Occipital lobe (tissue), 1 donor: ENCODE measurements at regions not wholly inside any gene's neighbourhood (a gene's known extent, or its start where the extent isn't known, plus 50 kb on each side); places are given as distances from the start of the nearest gene placed in this dataset.

Source experiments
- DNase-seq: peaks from one replicate; lab custom pipeline; 2025; lab: John Stamatoyannopoulos, UW

- DNase-seq, result no peak
Measured at GRCh38 chr11:20311444-20311843, 52.1 kb upstream of the HTATIP2 start.

DNA sequence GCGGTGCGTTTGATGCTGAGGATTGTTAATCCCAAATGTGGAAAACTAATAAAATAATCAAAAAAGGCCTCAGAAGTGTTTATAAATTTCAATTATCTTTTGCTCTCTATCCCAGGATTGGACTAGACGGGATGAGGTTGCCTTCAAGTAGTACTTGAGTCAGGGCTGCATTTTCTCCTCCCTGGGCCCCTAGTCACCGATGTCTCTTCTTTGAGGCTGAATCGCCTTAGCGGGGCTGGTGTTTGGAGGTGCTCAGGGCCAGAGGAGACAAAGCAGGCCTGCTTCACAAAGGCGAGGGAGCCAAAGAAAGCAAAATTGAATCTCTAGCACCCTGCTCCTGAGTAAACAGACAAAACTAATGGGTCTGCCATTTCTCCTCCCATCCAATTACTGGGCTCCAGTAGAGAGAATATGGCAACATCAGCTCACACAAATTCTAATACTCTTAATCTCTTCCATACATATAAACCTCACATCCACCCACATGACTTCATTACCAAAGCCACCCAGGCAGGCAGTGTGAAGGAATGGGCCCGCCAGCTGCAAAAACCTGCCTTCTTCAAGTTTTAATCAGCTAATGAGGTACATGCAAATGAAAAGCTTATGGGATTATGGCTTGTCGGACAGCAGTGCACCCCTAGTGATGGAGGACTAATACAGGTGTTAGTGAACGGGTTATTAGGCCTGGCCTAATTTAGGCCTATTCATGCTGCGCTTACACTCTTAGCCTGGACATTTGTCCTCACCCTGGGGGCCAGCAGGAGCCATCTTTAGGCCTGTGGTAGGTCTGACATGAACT, 52.7 kb upstream of the HTATIP2 start:
- no peak for DNase-seq

- peak; percentile 45 for DNase-seq
Measured at GRCh38 chr11:20310137-20310536, 53.4 kb upstream of the HTATIP2 start.

DNA sequence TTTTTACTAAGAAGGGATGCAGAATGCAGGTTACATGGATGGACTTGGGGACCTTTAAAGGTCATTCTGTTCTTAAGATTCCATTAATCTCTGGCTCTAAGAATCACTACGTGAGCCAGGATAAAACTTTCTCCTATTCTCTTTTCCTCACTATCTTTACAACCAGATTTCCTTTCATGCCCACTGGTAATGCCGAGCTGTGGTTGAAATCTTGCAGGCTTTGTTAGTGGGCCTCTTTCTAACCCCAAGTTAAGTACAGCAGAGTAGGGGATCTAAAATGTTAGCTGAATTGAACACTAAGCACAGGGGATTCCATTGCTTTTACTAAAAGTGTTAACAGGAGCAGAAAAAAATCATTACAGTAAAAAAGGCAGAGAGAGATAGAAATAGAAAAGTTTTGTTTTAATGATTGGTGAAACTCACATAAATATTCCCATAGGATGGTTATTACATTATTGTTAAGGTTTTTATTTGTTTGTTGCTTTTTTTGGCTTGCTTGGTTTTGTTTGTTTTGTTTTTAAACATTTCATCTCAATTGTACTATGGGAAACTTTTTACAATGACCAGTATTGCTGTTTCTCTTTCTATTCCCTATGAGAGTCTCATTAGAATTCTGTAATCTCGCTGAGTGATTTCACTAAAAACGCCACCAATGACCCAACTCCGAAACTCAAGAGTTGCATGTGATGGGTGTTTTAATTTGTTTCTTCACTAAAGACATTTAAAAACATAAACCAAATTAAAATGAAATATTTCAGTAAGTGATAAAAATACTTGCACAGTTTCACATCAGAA, 54.1 kb upstream of the HTATIP2 start:
- no peak for DNase-seq

GRCh38 chr11:20308601-20309000, 54.9 kb upstream of the HTATIP2 start:
- DNase-seq, result no peak

GRCh38 chr11:20303391-20303965, 60.0 kb upstream of the HTATIP2 start:
- no peak for DNase-seq

- no peak for DNase-seq
Measured at GRCh38 chr11:20293992-20294391, 69.5 kb upstream of the HTATIP2 start.

DNA sequence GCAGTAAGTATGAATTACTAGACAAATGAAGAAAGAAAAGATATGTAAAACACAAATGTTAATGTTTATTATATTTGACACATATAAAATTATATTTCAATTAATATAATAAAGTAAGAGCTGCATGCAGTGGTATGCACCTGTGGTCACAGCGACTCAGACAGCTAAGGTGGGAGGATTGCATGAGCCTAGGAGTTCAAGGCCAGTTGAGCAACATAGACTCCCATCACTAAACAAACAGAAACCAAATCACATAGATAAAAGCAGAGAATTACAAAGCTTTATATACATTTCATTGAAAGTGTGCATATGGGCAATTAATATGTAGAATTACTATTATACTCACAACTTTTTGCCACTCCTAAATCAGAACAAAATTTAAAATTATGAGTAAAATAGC, 70.0 kb upstream of the HTATIP2 start:
- no peak for DNase-seq

- no peak for DNase-seq
Measured at GRCh38 chr11:20289732-20290131, 73.8 kb upstream of the HTATIP2 start.

GRCh38 chr11:20283475-20283874, 80.0 kb upstream of the HTATIP2 start:
- DNase-seq, result no peak

DNA sequence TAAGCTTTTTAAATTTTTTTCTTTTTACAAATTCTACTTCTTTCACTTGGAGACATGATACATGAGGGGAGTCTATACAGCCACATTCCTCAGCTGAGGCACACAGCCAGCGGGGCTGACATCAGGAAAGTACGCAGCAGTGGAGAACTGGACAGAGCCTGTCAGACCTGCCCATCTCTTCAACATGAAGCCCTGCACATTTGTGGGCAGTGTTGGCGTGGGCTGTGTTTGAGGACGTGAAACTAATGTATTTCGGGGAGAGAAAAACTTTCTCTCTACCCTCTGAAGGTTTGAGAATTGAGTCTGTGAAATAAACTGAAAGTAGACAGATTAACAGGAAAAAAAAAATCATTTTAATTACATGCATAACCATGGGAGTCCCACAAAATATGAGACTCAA, 84.8 kb upstream of the HTATIP2 start:
- DNase-seq, result no peak

DNA sequence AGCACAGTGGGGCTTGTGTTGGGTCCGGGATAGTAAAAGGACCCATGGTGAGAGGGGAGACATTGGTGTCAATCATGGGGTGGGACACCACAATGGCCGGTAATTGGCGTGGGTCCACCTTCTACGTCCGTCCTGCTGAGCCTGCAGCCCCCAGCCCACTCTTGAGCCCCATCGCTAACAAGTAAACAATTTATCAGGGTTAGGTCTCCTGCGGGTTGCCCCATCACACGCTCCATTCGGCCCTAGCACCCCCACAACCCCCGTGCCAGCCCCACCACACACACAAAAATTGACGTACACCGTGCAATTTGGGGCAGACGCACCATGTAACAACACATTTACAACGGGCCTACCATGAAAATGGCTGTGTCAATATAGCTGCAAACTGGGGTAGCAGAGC, 86.5 kb upstream of the HTATIP2 start:
- no peak for DNase-seq

DNA sequence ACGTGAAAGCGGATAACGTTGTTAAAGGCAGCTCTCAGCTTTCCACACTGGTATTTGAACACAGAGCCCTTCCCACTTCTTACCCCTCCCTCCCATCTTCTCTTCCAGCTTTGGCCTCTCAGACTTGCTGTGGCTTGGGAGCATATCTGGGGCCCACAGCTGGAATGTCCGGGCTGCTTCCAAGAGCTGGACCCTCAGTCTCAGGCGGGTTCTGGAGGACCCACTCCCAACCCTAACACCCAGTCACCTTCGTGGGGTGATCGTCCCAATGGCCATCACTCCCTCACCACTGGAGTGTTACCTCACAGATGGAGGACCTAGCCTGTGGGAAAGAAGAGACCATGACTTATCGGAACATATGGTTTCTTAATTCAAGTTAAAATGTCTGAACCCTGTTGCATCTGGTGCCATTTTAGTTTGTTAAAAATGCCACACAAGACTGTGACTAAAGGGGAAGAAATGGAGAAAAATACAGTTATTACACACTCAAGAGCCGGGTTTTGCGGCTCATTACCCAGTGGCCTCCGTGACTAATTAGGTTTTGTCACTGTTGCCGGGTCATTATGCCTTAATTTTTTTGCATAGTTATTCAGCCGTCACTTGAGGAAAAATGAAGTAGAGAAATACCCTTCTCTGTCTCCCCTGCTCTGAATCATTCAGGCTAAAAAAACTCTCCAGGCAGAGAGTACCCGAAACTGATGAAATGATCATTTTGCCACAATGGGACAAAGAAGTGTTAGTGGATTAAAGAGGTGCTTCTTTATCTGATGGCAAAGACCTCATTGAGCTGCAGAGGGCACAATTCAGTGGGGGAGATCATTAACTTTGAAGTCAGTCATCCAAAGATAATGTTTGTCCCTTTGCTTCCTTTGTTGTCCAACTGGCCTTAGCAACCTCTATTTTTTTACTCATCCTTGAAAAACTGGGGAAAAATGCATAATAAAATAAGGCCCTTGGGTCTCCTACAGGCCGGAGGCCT, 87.2 kb upstream of the HTATIP2 start:
- DNase-seq, result no peak

GRCh38 chr11:20274031-20274430, 89.5 kb upstream of the HTATIP2 start:
- no peak for DNase-seq

GRCh38 chr11:20261526-20261925, 101.3 kb upstream of the DBX1 start:
- no peak for DNase-seq

- DNase-seq, result no peak
Measured at GRCh38 chr11:20260307-20260706, 100.0 kb upstream of the DBX1 start.

DNA sequence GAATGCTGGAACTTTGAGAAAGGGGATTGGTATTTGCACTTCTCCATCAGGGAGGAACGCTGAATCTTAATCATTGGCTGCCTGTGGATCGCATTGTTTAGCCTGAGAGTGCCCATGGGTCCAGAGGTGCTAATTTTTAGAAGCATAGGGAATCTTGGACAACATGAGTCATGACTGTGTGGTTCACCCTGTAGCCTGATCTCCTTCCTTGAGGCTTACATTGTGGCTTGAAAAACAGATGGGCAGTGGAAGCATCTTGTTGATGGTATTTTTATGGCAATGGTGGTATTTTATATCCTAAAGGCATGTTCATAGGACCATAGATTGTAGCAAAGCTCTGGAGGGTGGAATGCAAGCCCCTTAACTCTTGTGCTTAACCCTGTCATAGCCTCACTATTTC, 99.2 kb upstream of the DBX1 start:
- no peak for DNase-seq

DNA sequence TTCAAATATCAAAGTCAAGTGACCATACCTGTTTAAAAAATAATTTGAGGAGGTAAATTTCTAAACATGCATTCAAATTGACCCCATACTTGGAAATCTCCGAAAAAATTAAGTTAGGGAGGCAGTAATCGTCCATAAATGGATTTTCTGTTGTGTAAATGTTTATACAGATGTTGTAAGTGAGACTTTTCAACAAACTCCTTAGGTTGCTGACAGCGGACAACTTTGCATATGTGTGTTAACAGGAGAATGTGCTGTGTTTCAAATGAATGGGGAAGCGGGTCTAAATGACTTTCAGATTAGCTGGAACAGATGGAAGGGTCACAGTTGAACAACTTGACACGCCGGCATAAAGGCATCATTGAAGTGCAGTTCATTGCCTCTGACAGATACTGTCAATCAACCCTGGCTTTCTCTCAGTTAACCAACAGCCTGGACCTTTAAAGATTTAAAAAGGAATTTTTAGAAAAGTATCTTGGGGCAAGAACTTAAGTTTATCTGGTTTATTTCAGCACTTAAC, 98.2 kb upstream of the DBX1 start:
- DNase-seq, result no peak

- DNase-seq, result no peak
Measured at GRCh38 chr11:20256925-20257324, 96.7 kb upstream of the DBX1 start.

DNA sequence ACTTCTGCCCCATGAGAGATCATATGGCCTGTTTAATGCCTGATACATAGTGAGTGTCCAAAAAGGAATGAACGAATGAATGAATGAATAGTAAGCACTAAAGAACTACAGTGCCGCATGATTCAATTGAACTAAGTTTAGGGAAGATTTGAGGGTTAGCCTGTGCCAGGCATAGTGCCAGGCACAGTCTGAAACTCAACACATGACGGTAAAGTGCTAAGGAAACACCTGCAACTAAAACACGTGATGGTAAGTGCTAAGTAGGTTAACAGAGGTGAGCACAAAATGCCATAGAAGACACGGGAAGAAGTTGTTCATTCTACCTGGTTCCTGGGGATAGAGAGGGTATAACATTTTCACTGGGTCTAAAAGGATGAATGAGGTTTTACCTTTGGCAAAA, 93.5 kb upstream of the DBX1 start:
- DNase-seq, result no peak

GRCh38 chr11:20251496-20251895, 91.2 kb upstream of the DBX1 start:
- DNase-seq, result no peak
